Ramos (cell line): ENCODE measurements at regions not wholly inside any gene's neighbourhood (a gene's known extent, or its start where the extent isn't known, plus 50 kb on each side); places are given as distances from the start of the nearest gene placed in this dataset.
"Not testable (repeated sequence)": the region's sequence is repeated elsewhere in the genome, so short reads cannot be mapped to it uniquely, and the experiment has no call there.

ENCODE experiments used
- in situ Hi-C: fragments of 300-500 bp; cut with MboI; formaldehyde crosslinking; loops from one replicate; pipeline ENCODE4 v1.14.3; 2022; ENCODE audit warnings: low sequenced_read_pairs; ENCODE audit not compliant: unreplicated experiment

- in situ Hi-C loops, result loop anchor here (25.0 kb wide), 1 partner anchor 303 kb away; no protein-coding TSS in a partner anchor
These were observed 155.9 kb upstream of the PALMD start for GRCh38 chr1:99490031-99490430.

GRCh38 chr1:99496067-99496466, 149.8 kb upstream of the PALMD start:
- in situ Hi-C loops, result loop anchor here (25.0 kb wide), 1 partner anchor 309 kb away; no protein-coding TSS in a partner anchor

GRCh38 chr1:99497690-99498089, 148.2 kb upstream of the PALMD start:
- in situ Hi-C loops, result loop anchor here (25.0 kb wide), 1 partner anchor 310 kb away; no protein-coding TSS in a partner anchor

- in situ Hi-C loops, result no loop called here
These were observed 145.4 kb upstream of the PALMD start for GRCh38 chr1:99500541-99500940.

GRCh38 chr1:99501871-99502270, 144.0 kb upstream of the PALMD start:
- in situ Hi-C loops, result no loop called here

GRCh38 chr1:99502400-99502799, 143.5 kb upstream of the PALMD start:
- in situ Hi-C loops, result no loop called here

GRCh38 chr1:99503276-99503747, 142.6 kb upstream of the PALMD start:
- in situ Hi-C loops, result no loop called here

- in situ Hi-C loops, result no loop called here
These were observed 141.6 kb upstream of the PALMD start for GRCh38 chr1:99504287-99504686.

GRCh38 chr1:99506631-99507030, 139.3 kb upstream of the PALMD start:
- in situ Hi-C loops, result no loop called here

- in situ Hi-C loops, result not testable (repeated sequence)
These were observed 138.5 kb upstream of the PALMD start for GRCh38 chr1:99507446-99507845.

- in situ Hi-C loops, result no loop called here
These were observed 137.8 kb upstream of the PALMD start for GRCh38 chr1:99507906-99508732.

GRCh38 chr1:99508733-99509445, 137.0 kb upstream of the PALMD start:
- in situ Hi-C loops, result not testable (repeated sequence)

- in situ Hi-C loops, result not testable (repeated sequence)
These were observed 130.9 kb upstream of the PALMD start for GRCh38 chr1:99514823-99515552.

GRCh38 chr1:99516141-99516540, 129.8 kb upstream of the PALMD start:
- in situ Hi-C loops, result no loop called here

- in situ Hi-C loops, result no loop called here
These were observed 125.8 kb upstream of the PALMD start for GRCh38 chr1:99520121-99520520.

- in situ Hi-C loops, result no loop called here
These were observed 120.6 kb upstream of the PALMD start for GRCh38 chr1:99525331-99525730.

- in situ Hi-C loops, result no loop called here
These were observed 118.8 kb upstream of the PALMD start for GRCh38 chr1:99527078-99527477.

- in situ Hi-C loops, result no loop called here
These were observed 118.4 kb upstream of the PALMD start for GRCh38 chr1:99527545-99527944.

- in situ Hi-C loops, result no loop called here
These were observed 116.9 kb upstream of the PALMD start for GRCh38 chr1:99529002-99529401.

GRCh38 chr1:99531578-99532275, 114.2 kb upstream of the PALMD start:
- in situ Hi-C loops, result no loop called here
